GM12878 (cell line): ENCODE measurements at regions not wholly inside any gene's neighbourhood (a gene's known extent, or its start where the extent isn't known, plus 50 kb on each side); places are given as distances from the start of the nearest gene placed in this dataset.

Experiments
- ATAC-seq: fragments of 200-7000 bp; cut with Tn5 transposase; 3 replicates; pipeline ENCODE4 v1.9.1; 2020; ENCODE audit warnings: mild to moderate bottlenecking, moderate library complexity
- BruUV-seq: library from RNA; stranded (reverse); fragments of 400-500 nt; replicated peaks from 2 replicates; lab custom pipeline; 2021; lab: Mats Ljungman, UMichigan
- CTCF ChIA-PET: fragments of 300-600 bp; sonication (Branson Sonifier 250); formaldehyde crosslinking; extraction: SDS; loops from one replicate; lab custom pipeline; 2021; ENCODE audit warnings: inconsistent platforms; lab: Yijun Ruan, JAX
- POLR2A ChIA-PET: fragments of 350-600 bp; formaldehyde crosslinking; extraction: SDS; loops from one replicate; lab custom pipeline; 2021; ENCODE audit warnings: inconsistent platforms; lab: Charles Lee
- RAD21 ChIA-PET: fragments of 300-600 bp; sonication (Branson Sonifier 250); formaldehyde crosslinking; loops from one replicate; lab custom pipeline; 2023; ENCODE audit warnings: antibody characterized with exemption; ENCODE audit not compliant: unreplicated experiment; lab: Charles Lee
- SMC1A ChIA-PET: fragments of 300-600 bp; sonication (Branson Sonifier 250); formaldehyde crosslinking; loops from one replicate; lab custom pipeline; 2023; ENCODE audit not compliant: unreplicated experiment, uncharacterized antibody; lab: Charles Lee
- DNase-seq: peaks from one replicate; pipeline ENCODE4 v3.0.0-alpha.2; 2011; ENCODE audit warnings: low read depth, low spot score
- FAIRE-seq: peaks from 3 replicates; lab custom pipeline; 2011; peaks lifted over from hg19 to GRCh38; lab: Jason Lieb, UNC
- H2AFZ ChIP-seq: 2 replicates; pipeline ENCODE4 v1.6.0; 2011; ENCODE audit warnings: low read depth, low read length, control low read depth; ENCODE audit not compliant: control insufficient read depth
- H3K27ac ChIP-seq: 2 replicates; pipeline ENCODE4 v1.5.1; 2011; ENCODE audit warnings: control low read depth; ENCODE audit not compliant: control insufficient read depth, insufficient read depth
- H3K27me3 ChIP-seq, 2 experiments: replicated peaks in 1 of 2; 2 replicates each; pipeline versions ENCODE4 v1.6.0 to v1.6.1; 2011; ENCODE audit warnings: low read length in 1 of 2; ENCODE audit not compliant: control insufficient read depth in 2 of 2, insufficient read depth in 2 of 2
- H3K36me3 ChIP-seq, 2 experiments: 2 replicates each; pipeline ENCODE4 v1.5.1; 2011; ENCODE audit warnings: low read length in 1 of 2; ENCODE audit not compliant: control insufficient read depth in 2 of 2, insufficient read depth in 2 of 2
- H3K4me1 ChIP-seq: 2 replicates; pipeline ENCODE4 v1.6.1; 2011; ENCODE audit warnings: mild to moderate bottlenecking, low read length, moderate library complexity, mixed read lengths; ENCODE audit not compliant: control insufficient read depth, insufficient read depth
- H3K4me2 ChIP-seq: 2 replicates; pipeline ENCODE4 v1.6.0; 2011; ENCODE audit warnings: control low read depth; ENCODE audit not compliant: control insufficient read depth, insufficient read depth
- H3K4me3 ChIP-seq: fragments of 200-600 bp; sonication (generic); 2 replicates; pipeline ENCODE4 v1.5.1; 2016
- H3K79me2 ChIP-seq: 2 replicates; pipeline ENCODE4 v1.6.0; 2011; ENCODE audit warnings: low read length; ENCODE audit not compliant: control insufficient read depth, insufficient read depth
- H3K9ac ChIP-seq: 2 replicates; pipeline ENCODE4 v1.8.0; 2011; ENCODE audit warnings: low read length, control low read depth, mixed read lengths; ENCODE audit not compliant: control insufficient read depth, insufficient read depth
- H3K9me3 ChIP-seq: replicated peaks from 3 replicates; pipeline ENCODE4 v1.5.1; 2011; ENCODE audit warnings: mild to moderate bottlenecking, low read length; ENCODE audit not compliant: control insufficient read depth, insufficient read depth
- H4K20me1 ChIP-seq: 2 replicates; pipeline ENCODE4 v1.6.0; 2011; ENCODE audit not compliant: control insufficient read depth, insufficient read depth
- BACH1 ChIP-seq: fragments of 450-650 bp; IDR thresholded peaks from 2 replicates; pipeline ENCODE4 v1.6.1; 2017; ENCODE audit warnings: mild to moderate bottlenecking, borderline replicate concordance
- CEBPZ ChIP-seq: fragments of 150-350 bp; IDR thresholded peaks from 2 replicates; pipeline ENCODE4 v1.6.1; 2016; ENCODE audit warnings: low read depth, low read length
- CHD4 ChIP-seq: fragments of 200-600 bp; sonication (generic); IDR thresholded peaks from 2 replicates; pipeline ENCODE4 v1.6.1; 2016; ENCODE audit warnings: mild to moderate bottlenecking
- E2F4 ChIP-seq: IDR thresholded peaks from 2 replicates; pipeline ENCODE4 v1.6.1; 2012; ENCODE audit warnings: low read depth, low read length, improper control_type of control experiment
- HDAC6 ChIP-seq: fragments of 200-600 bp; sonication (generic); IDR thresholded peaks from one replicate; pipeline ENCODE4 v1.8.0; 2017; ENCODE audit warnings: antibody characterized with exemption; ENCODE audit not compliant: unreplicated experiment
- JUNB ChIP-seq: IDR thresholded peaks from 2 replicates; pipeline ENCODE4 v1.6.1; 2016; ENCODE audit warnings: antibody characterized with exemption, mild to moderate bottlenecking
- KDM1A ChIP-seq: fragments of 200-600 bp; sonication (generic); IDR thresholded peaks from 2 replicates; pipeline ENCODE4 v1.6.1; 2016; ENCODE audit warnings: borderline replicate concordance
- NR2C1 ChIP-seq: fragments of 450-650 bp; IDR thresholded peaks from 2 replicates; pipeline ENCODE4 v1.6.1; 2017; ENCODE audit warnings: antibody characterized with exemption, mild to moderate bottlenecking, moderate library complexity
- NR2F1 ChIP-seq: fragments of 450-650 bp; conservative IDR thresholded peaks from 2 replicates; pipeline ENCODE4 v1.6.1; 2017; ENCODE audit warnings: mild to moderate bottlenecking
- POLR2AphosphoS2 ChIP-seq: IDR thresholded peaks from 2 replicates; pipeline ENCODE4 v1.6.1; 2011; ENCODE audit warnings: low read depth, mild to moderate bottlenecking, low read length, improper control_type of control experiment, moderate library complexity
- RAD21 ChIP-seq: IDR thresholded peaks from 2 replicates; pipeline ENCODE4 v1.6.1; 2011; ENCODE audit warnings: mild to moderate bottlenecking, low read depth, low read length, moderate library complexity; ENCODE audit not compliant: insufficient read depth
- RELA ChIP-seq: fragments of 450-650 bp; IDR thresholded peaks from 2 replicates; pipeline ENCODE4 v1.8.0; 2014; ENCODE audit warnings: borderline replicate concordance; ENCODE audit not compliant: partially characterized antibody
- SUPT20H ChIP-seq: IDR thresholded peaks from 2 replicates; pipeline ENCODE4 v1.6.1; 2011; ENCODE audit warnings: low read depth, mild to moderate bottlenecking, low read length, moderate library complexity, borderline replicate concordance; ENCODE audit not compliant: control insufficient read depth
- SUZ12 ChIP-seq: fragments of 200-600 bp; sonication (generic); IDR thresholded peaks from one replicate; pipeline ENCODE4 v1.6.1; 2018; ENCODE audit warnings: antibody characterized with exemption, mild to moderate bottlenecking; ENCODE audit not compliant: unreplicated experiment
- TARDBP ChIP-seq: IDR thresholded peaks from 2 replicates; pipeline ENCODE4 v1.6.1; 2016; ENCODE audit warnings: borderline replicate concordance
- ZNF622 ChIP-seq: fragments of 450-650 bp; IDR thresholded peaks from 2 replicates; pipeline ENCODE4 v1.6.1; 2017; ENCODE audit warnings: mild to moderate bottlenecking, inconsistent platforms
- WGBS: methylation state at CpG from one replicate; pipeline ENCODE4 v1.1.6; 2016; ENCODE audit warnings: low lambda C conversion rate; ENCODE audit not compliant: insufficient replicate concordance, insufficient coverage; ENCODE audit errors: missing lambda C conversion rate; 5-methylcytosine and 5-hydroxymethylcytosine counted together
- in situ Hi-C: fragments of 300-500 bp; cut with MboI; formaldehyde crosslinking; loops from 9 replicates; pipeline ENCODE4 v1.14.3; 2018; ENCODE audit warnings: mixed read lengths
- intact Hi-C: fragments of 100-400 bp; cut with micrococcal nuclease; formaldehyde crosslinking; loops from one replicate; pipeline ENCODE4 v1.14.2; 2022; ENCODE audit not compliant: unreplicated experiment
- TF ChIP-seq, protein P1 (sequence below): fragments of 450-650 bp; IDR thresholded peaks from 2 replicates; pipeline ENCODE4 v1.6.1; 2014; ENCODE audit warnings: mild to moderate bottlenecking
- TF ChIP-seq, protein P2 (sequence below), 3 experiments: IDR thresholded peaks in 2 of 3; conservative IDR thresholded peaks in 1 of 3; 2 replicates each; pipeline ENCODE4 v1.5.1; 2011; ENCODE audit warnings: low read depth in 3 of 3, low read length in 3 of 3, mild to moderate bottlenecking in 3 of 3, control low read depth in 2 of 3, moderate library complexity in 2 of 3, inconsistent platforms in 1 of 3, mixed read lengths in 1 of 3; ENCODE audit not compliant: control insufficient read depth in 2 of 3, insufficient read depth in 1 of 3; ENCODE audit errors: extremely low read depth in 1 of 3

GRCh38 chr2:142741764-142742269, 135.6 kb upstream of the KYNU start:
- RAD21 ChIA-PET, result interaction anchor here (1.3 to 1.4 kb wide), 2 partner anchors 28 to 133 kb away, joined by 3 to 4 read pairs; no protein-coding TSS in a partner anchor
- no peak overlapping the region for H3K9ac ChIP-seq
- peaks cover 5% of the 10 kb centered on the region; the same call in 1 of the 2 replicates for H3K4me1 ChIP-seq
- no peak overlapping the region for H3K4me3 ChIP-seq
- SMC1A ChIA-PET, result interaction anchor here (0.7 to 1.5 kb wide), 2 partner anchors 15 to 252 kb away, joined by 3 read pairs; no protein-coding TSS in a partner anchor
- in situ Hi-C loops (no loop called here), intact Hi-C loops (loop anchor here (5.0 kb wide), 1 partner anchor 135 kb away; the partner anchor contains the start of gene KYNU)
- no peak for DNase-seq
- POLR2A ChIA-PET, result no interaction called here
- H2AFZ ChIP-seq, result no peak overlapping the region
- CTCF ChIA-PET, result interaction anchor here (0.9 kb wide), 1 partner anchor 102 kb away, joined by 3 read pairs; no protein-coding TSS in a partner anchor
- no peak overlapping the region; the same call in 1 of the 2 replicates for H3K27ac ChIP-seq
- H4K20me1 ChIP-seq, result no peaks in the 10 kb centered on the region
- no peaks in the 10 kb centered on the region for H3K36me3 ChIP-seq
- 0% methylated on average over 2 of the region's 2 CpGs for WGBS
- peak; percentile 78 for ATAC-seq
- FAIRE-seq, result peak; percentile 7
- H3K27me3 ChIP-seq, result no peaks in the 10 kb centered on the region
- BruUV-seq, result no TSS peak
- H3K79me2 ChIP-seq, result no peaks in the 10 kb centered on the region
- H3K4me2 ChIP-seq, result no peak overlapping the region; the same call in 1 of the 2 replicates
- H3K9me3 ChIP-seq, result no peaks in the 10 kb centered on the region
- no peak for TF ChIP-seq HDAC6
- peak; percentile 96 for TF ChIP-seq JUNB
- TF ChIP-seq SUPT20H, result no peak
- no peak for TF ChIP-seq NR2F1
- no peak for TF ChIP-seq RAD21
- TF ChIP-seq, protein P1, sequence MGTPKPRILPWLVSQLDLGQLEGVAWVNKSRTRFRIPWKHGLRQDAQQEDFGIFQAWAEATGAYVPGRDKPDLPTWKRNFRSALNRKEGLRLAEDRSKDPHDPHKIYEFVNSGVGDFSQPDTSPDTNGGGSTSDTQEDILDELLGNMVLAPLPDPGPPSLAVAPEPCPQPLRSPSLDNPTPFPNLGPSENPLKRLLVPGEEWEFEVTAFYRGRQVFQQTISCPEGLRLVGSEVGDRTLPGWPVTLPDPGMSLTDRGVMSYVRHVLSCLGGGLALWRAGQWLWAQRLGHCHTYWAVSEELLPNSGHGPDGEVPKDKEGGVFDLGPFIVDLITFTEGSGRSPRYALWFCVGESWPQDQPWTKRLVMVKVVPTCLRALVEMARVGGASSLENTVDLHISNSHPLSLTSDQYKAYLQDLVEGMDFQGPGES, result no peak
- TF ChIP-seq POLR2AphosphoS2, result no peak
- no peak for TF ChIP-seq TARDBP
- no peak for TF ChIP-seq SUZ12
- TF ChIP-seq CEBPZ, result no peak
- TF ChIP-seq, protein P2, sequence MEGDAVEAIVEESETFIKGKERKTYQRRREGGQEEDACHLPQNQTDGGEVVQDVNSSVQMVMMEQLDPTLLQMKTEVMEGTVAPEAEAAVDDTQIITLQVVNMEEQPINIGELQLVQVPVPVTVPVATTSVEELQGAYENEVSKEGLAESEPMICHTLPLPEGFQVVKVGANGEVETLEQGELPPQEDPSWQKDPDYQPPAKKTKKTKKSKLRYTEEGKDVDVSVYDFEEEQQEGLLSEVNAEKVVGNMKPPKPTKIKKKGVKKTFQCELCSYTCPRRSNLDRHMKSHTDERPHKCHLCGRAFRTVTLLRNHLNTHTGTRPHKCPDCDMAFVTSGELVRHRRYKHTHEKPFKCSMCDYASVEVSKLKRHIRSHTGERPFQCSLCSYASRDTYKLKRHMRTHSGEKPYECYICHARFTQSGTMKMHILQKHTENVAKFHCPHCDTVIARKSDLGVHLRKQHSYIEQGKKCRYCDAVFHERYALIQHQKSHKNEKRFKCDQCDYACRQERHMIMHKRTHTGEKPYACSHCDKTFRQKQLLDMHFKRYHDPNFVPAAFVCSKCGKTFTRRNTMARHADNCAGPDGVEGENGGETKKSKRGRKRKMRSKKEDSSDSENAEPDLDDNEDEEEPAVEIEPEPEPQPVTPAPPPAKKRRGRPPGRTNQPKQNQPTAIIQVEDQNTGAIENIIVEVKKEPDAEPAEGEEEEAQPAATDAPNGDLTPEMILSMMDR (IDR thresholded peaks at IDR 0.05 in 2 of 3, conservative IDR thresholded peaks at IDR 0.05 in 1 of 3; ENCODE audit: control insufficient read depth in 2 of 3, extremely low read depth in 1 of 3, insufficient read depth in 1 of 3, low read depth in 3 of 3, low read length in 3 of 3), result no peak
- no peak for TF ChIP-seq CHD4
- TF ChIP-seq KDM1A, result no peak
- no peak for TF ChIP-seq ZNF622
- no peak for TF ChIP-seq NR2C1
- TF ChIP-seq RELA, result no peak
- TF ChIP-seq E2F4, result no peak
- TF ChIP-seq BACH1, result no peak
